DOHH2 (cell line): ENCODE measurements at regions not wholly inside any gene's neighbourhood (a gene's known extent, or its start where the extent isn't known, plus 50 kb on each side); places are given as distances from the start of the nearest gene placed in this dataset.

Experiments
- H3F3A ChIP-seq: fragments of 200-600 bp; sonication (generic), shearing (Covaris generic); 2 replicates; pipeline ENCODE4 v1.6.0; 2016; ENCODE audit warnings: antibody characterized with exemption, mild to moderate bottlenecking; ENCODE audit not compliant: control insufficient read depth, insufficient read depth
- H3K27ac ChIP-seq: fragments of 200-600 bp; sonication (generic); 2 replicates; pipeline ENCODE4 v1.5.1; 2014; ENCODE audit warnings: low read depth, mild to moderate bottlenecking, low read length, moderate library complexity
- H3K27me3 ChIP-seq: fragments of 200-600 bp; sonication (generic); 2 replicates; pipeline ENCODE4 v1.6.1; 2014; ENCODE audit warnings: mild to moderate bottlenecking, low read length, mixed read lengths; ENCODE audit not compliant: control insufficient read depth
- H3K36me3 ChIP-seq: fragments of 200-600 bp; sonication (generic); 2 replicates; pipeline ENCODE4 v1.6.1; 2014; ENCODE audit warnings: mild to moderate bottlenecking, low read length, moderate library complexity, mixed read lengths; ENCODE audit not compliant: control insufficient read depth
- H3K4me1 ChIP-seq: fragments of 200-600 bp; sonication (generic); 2 replicates; pipeline ENCODE4 v1.6.1; 2014; ENCODE audit warnings: mild to moderate bottlenecking, low read length, mixed read lengths; ENCODE audit not compliant: control insufficient read depth
- H3K4me2 ChIP-seq: fragments of 200-600 bp; sonication (generic); 2 replicates; pipeline ENCODE4 v1.6.0; 2014; ENCODE audit warnings: mild to moderate bottlenecking, low read length, moderate library complexity
- H3K4me3 ChIP-seq: fragments of 200-600 bp; sonication (generic); 2 replicates; pipeline ENCODE4 v1.5.1; 2014; ENCODE audit warnings: mild to moderate bottlenecking, low read length, mixed read lengths
- H3K79me2 ChIP-seq: fragments of 200-600 bp; sonication (generic); 2 replicates; pipeline ENCODE4 v1.6.1; 2014; ENCODE audit warnings: mild to moderate bottlenecking, low read length, mixed read lengths; ENCODE audit not compliant: control insufficient read depth
- H3K9me2 ChIP-seq: fragments of 200-600 bp; sonication (generic); replicated peaks from 2 replicates; pipeline ENCODE4 v1.6.1; 2014; ENCODE audit warnings: mild to moderate bottlenecking, low read length, mixed read lengths; ENCODE audit not compliant: control insufficient read depth
- H3K9me3 ChIP-seq: fragments of 200-600 bp; sonication (generic); 2 replicates; pipeline ENCODE4 v1.6.1; 2014; ENCODE audit warnings: antibody characterized with exemption, low read length, mixed read lengths; ENCODE audit not compliant: control insufficient read depth, insufficient read depth
- H4K20me1 ChIP-seq: fragments of 200-600 bp; sonication (generic); 2 replicates; pipeline ENCODE4 v1.6.0; 2014; ENCODE audit warnings: low read depth, mild to moderate bottlenecking, antibody characterized with exemption, low read length, moderate library complexity; ENCODE audit not compliant: control insufficient read depth, insufficient read depth
- EZH2phosphoT487 ChIP-seq: fragments of 200-600 bp; sonication (generic); IDR thresholded peaks from 2 replicates; pipeline ENCODE4 v1.6.1; 2017; ENCODE audit warnings: borderline replicate concordance, mild to moderate bottlenecking, antibody characterized with exemption, low read length, moderate library complexity, mixed read lengths
- TF ChIP-seq, protein P1 (sequence below): fragments of 200-600 bp; sonication (generic); IDR thresholded peaks from one replicate; pipeline ENCODE4 v1.5.1; 2014; ENCODE audit warnings: antibody characterized with exemption, mild to moderate bottlenecking, low read depth, low read length; ENCODE audit not compliant: poor library complexity, severe bottlenecking

DNA sequence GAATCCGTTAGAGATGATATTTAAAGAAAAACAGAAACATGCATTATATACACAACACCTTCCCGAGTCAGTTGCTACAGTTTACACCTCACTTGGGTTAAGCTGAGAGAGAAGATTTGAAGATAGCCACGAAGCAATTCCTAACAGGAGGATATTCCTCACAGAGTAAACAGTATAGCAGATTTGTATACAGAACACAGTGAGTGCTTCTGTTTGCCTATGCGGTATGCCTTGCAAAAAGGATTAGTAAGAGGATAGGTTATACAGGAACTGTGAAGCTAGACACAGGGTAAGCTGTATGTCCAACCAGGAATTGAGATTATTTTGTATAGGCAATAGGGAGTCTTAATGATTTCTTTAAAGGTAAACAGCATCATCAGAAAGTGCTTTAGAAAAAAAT is 471.8 kb downstream of the LIG4 start:
- Histone ChIP-seq H3K9me3 (no peaks in the 10 kb centered on the region), H3K9me2 (no peaks in the 10 kb centered on the region), H3F3A (no peaks in the 10 kb centered on the region), H3K4me3 (no peak overlapping the region), H3K36me3 (no peaks in the 10 kb centered on the region), H4K20me1 (no peaks in the 10 kb centered on the region), H3K27me3 (no peaks in the 10 kb centered on the region), H3K4me1 (no peaks in the 10 kb centered on the region), H3K27ac (no peak overlapping the region), H3K79me2 (no peaks in the 10 kb centered on the region), H3K4me2 (no peak overlapping the region)
- TF ChIP-seq, protein P1, sequence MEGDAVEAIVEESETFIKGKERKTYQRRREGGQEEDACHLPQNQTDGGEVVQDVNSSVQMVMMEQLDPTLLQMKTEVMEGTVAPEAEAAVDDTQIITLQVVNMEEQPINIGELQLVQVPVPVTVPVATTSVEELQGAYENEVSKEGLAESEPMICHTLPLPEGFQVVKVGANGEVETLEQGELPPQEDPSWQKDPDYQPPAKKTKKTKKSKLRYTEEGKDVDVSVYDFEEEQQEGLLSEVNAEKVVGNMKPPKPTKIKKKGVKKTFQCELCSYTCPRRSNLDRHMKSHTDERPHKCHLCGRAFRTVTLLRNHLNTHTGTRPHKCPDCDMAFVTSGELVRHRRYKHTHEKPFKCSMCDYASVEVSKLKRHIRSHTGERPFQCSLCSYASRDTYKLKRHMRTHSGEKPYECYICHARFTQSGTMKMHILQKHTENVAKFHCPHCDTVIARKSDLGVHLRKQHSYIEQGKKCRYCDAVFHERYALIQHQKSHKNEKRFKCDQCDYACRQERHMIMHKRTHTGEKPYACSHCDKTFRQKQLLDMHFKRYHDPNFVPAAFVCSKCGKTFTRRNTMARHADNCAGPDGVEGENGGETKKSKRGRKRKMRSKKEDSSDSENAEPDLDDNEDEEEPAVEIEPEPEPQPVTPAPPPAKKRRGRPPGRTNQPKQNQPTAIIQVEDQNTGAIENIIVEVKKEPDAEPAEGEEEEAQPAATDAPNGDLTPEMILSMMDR, result no peak
- TF ChIP-seq EZH2phosphoT487, result no peak

DNA sequence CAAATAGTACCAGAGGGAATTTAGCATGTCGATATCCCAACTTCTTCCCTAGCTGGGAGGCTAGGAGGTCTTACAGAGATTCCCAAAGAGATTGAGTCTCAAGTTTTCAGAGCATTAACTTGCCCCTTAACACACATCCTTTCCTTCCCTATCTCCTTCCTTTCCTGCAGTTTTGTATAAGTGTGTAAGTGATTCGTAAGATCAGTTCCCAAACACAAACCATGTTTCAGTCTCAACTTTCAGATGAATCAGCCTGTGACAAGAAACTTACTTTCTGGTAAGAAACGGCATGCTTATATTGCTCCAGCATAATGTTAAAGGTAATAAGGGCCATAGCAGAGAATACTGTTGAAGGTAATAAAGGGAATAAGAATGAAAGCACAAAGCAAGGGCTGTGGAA is 472.2 kb downstream of the LIG4 start:
- no peak for TF ChIP-seq EZH2phosphoT487
- TF ChIP-seq, protein P1, result no peak
- Histone ChIP-seq H3K4me1 (no peaks in the 10 kb centered on the region), H3K4me2 (no peak overlapping the region), H3F3A (no peaks in the 10 kb centered on the region), H3K9me3 (no peaks in the 10 kb centered on the region), H3K9me2 (no peaks in the 10 kb centered on the region), H3K4me3 (no peak overlapping the region), H3K79me2 (no peaks in the 10 kb centered on the region), H4K20me1 (no peaks in the 10 kb centered on the region), H3K27me3 (no peaks in the 10 kb centered on the region), H3K36me3 (no peaks in the 10 kb centered on the region), H3K27ac (no peak overlapping the region)

DNA sequence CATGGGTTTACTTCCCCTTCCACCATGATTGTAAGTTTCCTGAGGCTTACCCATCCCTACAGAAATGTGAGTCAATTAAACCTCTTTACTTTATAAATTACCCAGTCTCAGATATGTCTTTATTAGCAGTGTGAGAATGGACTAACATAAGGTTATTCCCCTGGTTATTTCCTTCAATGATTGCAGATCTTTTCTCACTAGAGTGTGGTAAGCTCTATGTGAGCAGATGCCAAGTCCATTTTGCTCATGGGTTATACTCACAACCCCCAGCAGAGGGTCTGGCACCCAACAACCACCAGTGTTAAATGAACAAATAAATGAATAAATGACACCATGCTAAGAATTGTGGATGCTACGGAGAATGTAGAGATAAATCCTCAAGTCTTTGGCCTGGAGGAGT is 472.8 kb downstream of the LIG4 start:
- Histone ChIP-seq H3K4me2 (no peak overlapping the region), H3K36me3 (no peaks in the 10 kb centered on the region), H3F3A (no peaks in the 10 kb centered on the region), H3K27ac (no peak overlapping the region), H3K4me1 (no peaks in the 10 kb centered on the region), H3K9me2 (no peaks in the 10 kb centered on the region), H3K9me3 (no peaks in the 10 kb centered on the region), H3K4me3 (no peak overlapping the region), H3K79me2 (no peaks in the 10 kb centered on the region), H4K20me1 (no peaks in the 10 kb centered on the region), H3K27me3 (no peaks in the 10 kb centered on the region)
- TF ChIP-seq, protein P1, result no peak
- TF ChIP-seq EZH2phosphoT487, result no peak

DNA sequence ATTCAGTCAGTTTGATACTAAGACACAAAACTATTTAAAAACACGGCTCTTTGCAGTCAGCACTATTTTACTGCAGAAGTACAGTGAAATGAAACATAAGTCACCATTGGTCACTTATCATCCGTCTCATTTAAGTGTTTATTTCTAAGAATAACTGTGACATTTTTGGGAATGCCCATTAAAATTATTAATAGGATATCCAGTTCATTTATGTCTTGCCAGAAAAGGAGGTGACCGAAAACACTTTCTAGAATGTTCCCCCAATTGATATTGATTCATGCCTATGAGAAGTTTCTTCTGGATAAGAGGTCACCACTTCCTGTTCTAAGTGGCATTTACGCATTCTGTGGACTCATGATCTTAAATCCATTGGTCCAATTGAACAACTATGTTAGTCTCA is 477.3 kb downstream of the LIG4 start:
- TF ChIP-seq, protein P1, result no peak
- no peak for TF ChIP-seq EZH2phosphoT487
- no peaks in the 10 kb centered on the region for H3K4me1 ChIP-seq
- H3K9me2 ChIP-seq, result no peaks in the 10 kb centered on the region
- no peak overlapping the region for H3K27ac ChIP-seq
- H4K20me1 ChIP-seq, result no peaks in the 10 kb centered on the region
- H3K9me3 ChIP-seq, result no peaks in the 10 kb centered on the region
- no peaks in the 10 kb centered on the region for H3F3A ChIP-seq
- no peaks in the 10 kb centered on the region for H3K36me3 ChIP-seq
- no peak overlapping the region for H3K4me2 ChIP-seq
- no peak overlapping the region for H3K4me3 ChIP-seq
- no peaks in the 10 kb centered on the region for H3K27me3 ChIP-seq
- no peaks in the 10 kb centered on the region for H3K79me2 ChIP-seq
